ENCODE measurements at regions not wholly inside any gene's neighbourhood (a gene's known extent, or its start where the extent isn't known, plus 50 kb on each side); places are given as distances from the start of the nearest gene placed in this dataset.

GRCh38 chr2:156182132-156182531 lies 150.4 kb downstream of the NR4A2 start:
- Histone ChIP-seq H2AFZ (ENCODE audit: low read length) (no peak overlapping the region), H3K4me2 (ENCODE audit: extremely low read depth, insufficient read depth, low read length) (no peak overlapping the region), H3K4me1 (ENCODE audit: control insufficient read depth, extremely low read depth, insufficient read depth, low read length) (no peaks in the 10 kb centered on the region), H3K9ac (ENCODE audit: insufficient read depth, low read length) (no peak overlapping the region), H3K36me3 (ENCODE audit: control insufficient read depth, insufficient read depth, low read length) (no peaks in the 10 kb centered on the region), H3K27ac (ENCODE audit: insufficient read depth, low read length) (no peak overlapping the region), H4K20me1 (ENCODE audit: control insufficient read depth, extremely low read depth, insufficient read depth, low read length) (no peaks in the 10 kb centered on the region), H3K9me3 (ENCODE audit: control insufficient read depth, insufficient read depth, low read depth, low read length) (no peaks in the 10 kb centered on the region), H3K4me3 (replicated peaks in 1 of 4; ENCODE audit: control extremely low read depth in 1 of 4, insufficient read depth in 1 of 4, low read depth in 3 of 4, low read length in 4 of 4) (no peak overlapping the region), H3K27me3 (ENCODE audit: control insufficient read depth, insufficient read depth, low read length) (no peaks in the 10 kb centered on the region), H3K79me2 (ENCODE audit: control insufficient read depth, insufficient read depth, low read length) (no peaks in the 10 kb centered on the region)
- TF ChIP-seq, protein P1, sequence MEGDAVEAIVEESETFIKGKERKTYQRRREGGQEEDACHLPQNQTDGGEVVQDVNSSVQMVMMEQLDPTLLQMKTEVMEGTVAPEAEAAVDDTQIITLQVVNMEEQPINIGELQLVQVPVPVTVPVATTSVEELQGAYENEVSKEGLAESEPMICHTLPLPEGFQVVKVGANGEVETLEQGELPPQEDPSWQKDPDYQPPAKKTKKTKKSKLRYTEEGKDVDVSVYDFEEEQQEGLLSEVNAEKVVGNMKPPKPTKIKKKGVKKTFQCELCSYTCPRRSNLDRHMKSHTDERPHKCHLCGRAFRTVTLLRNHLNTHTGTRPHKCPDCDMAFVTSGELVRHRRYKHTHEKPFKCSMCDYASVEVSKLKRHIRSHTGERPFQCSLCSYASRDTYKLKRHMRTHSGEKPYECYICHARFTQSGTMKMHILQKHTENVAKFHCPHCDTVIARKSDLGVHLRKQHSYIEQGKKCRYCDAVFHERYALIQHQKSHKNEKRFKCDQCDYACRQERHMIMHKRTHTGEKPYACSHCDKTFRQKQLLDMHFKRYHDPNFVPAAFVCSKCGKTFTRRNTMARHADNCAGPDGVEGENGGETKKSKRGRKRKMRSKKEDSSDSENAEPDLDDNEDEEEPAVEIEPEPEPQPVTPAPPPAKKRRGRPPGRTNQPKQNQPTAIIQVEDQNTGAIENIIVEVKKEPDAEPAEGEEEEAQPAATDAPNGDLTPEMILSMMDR (conservative IDR thresholded peaks at IDR 0.05 in 1 of 2, IDR thresholded peaks at IDR 0.05 in 1 of 2; ENCODE audit: low read depth in 1 of 2, low read length in 2 of 2) = no peak
- TF ChIP-seq EZH2 (IDR thresholded peaks at IDR 0.05; ENCODE audit: low read length, missing control alignments) = no peak
- no peak for DNase-seq (ENCODE audit: low read depth in 2 of 2)

DNA sequence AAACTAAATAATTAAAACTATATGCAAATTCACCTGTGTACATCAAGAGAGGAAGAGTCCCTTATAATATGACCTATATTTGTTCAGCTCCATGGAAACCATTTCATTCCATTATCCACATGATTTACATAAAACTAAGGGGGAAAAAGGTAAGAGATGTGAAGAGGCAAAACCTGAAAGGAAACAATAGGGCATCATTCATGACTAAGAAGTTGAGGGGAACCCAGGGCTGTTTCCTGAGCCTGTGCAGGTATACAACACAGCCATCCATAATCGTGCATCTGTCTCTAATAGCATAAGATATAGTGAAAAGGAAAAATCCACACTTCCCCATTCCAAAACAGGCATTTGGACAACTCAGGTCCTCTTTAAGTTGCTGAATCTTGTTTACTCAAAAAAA lies 151.3 kb downstream of the NR4A2 start:
- Histone ChIP-seq H3K27ac (ENCODE audit: insufficient read depth, low read length) (no peak overlapping the region), H3K9me3 (ENCODE audit: control insufficient read depth, insufficient read depth, low read depth, low read length) (no peaks in the 10 kb centered on the region), H3K79me2 (ENCODE audit: control insufficient read depth, insufficient read depth, low read length) (no peaks in the 10 kb centered on the region), H4K20me1 (ENCODE audit: control insufficient read depth, extremely low read depth, insufficient read depth, low read length) (no peaks in the 10 kb centered on the region), H2AFZ (ENCODE audit: low read length) (no peak overlapping the region), H3K27me3 (ENCODE audit: control insufficient read depth, insufficient read depth, low read length) (no peaks in the 10 kb centered on the region), H3K36me3 (ENCODE audit: control insufficient read depth, insufficient read depth, low read length) (no peaks in the 10 kb centered on the region), H3K4me3 (replicated peaks in 1 of 4; ENCODE audit: control extremely low read depth in 1 of 4, insufficient read depth in 1 of 4, low read depth in 3 of 4, low read length in 4 of 4) (no peak overlapping the region), H3K4me2 (ENCODE audit: extremely low read depth, insufficient read depth, low read length) (no peak overlapping the region), H3K4me1 (ENCODE audit: control insufficient read depth, extremely low read depth, insufficient read depth, low read length) (no peaks in the 10 kb centered on the region), H3K9ac (ENCODE audit: insufficient read depth, low read length) (no peak overlapping the region)
- no peak for DNase-seq (ENCODE audit: low read depth in 2 of 2)
- TF ChIP-seq, protein P1 (conservative IDR thresholded peaks at IDR 0.05 in 1 of 2, IDR thresholded peaks at IDR 0.05 in 1 of 2; ENCODE audit: low read depth in 1 of 2, low read length in 2 of 2) = no peak
- TF ChIP-seq EZH2 (IDR thresholded peaks at IDR 0.05; ENCODE audit: low read length, missing control alignments) = no peak

- Histone ChIP-seq H2AFZ (ENCODE audit: low read length) (no peak overlapping the region), H3K4me2 (ENCODE audit: extremely low read depth, insufficient read depth, low read length) (no peak overlapping the region), H3K4me1 (ENCODE audit: control insufficient read depth, extremely low read depth, insufficient read depth, low read length) (no peaks in the 10 kb centered on the region), H3K27ac (ENCODE audit: insufficient read depth, low read length) (no peak overlapping the region), H4K20me1 (ENCODE audit: control insufficient read depth, extremely low read depth, insufficient read depth, low read length) (no peaks in the 10 kb centered on the region), H3K9ac (ENCODE audit: insufficient read depth, low read length) (no peak overlapping the region), H3K79me2 (ENCODE audit: control insufficient read depth, insufficient read depth, low read length) (no peaks in the 10 kb centered on the region), H3K4me3 (replicated peaks in 1 of 4; ENCODE audit: control extremely low read depth in 1 of 4, insufficient read depth in 1 of 4, low read depth in 3 of 4, low read length in 4 of 4) (no peak overlapping the region), H3K36me3 (ENCODE audit: control insufficient read depth, insufficient read depth, low read length) (no peaks in the 10 kb centered on the region), H3K9me3 (ENCODE audit: control insufficient read depth, insufficient read depth, low read depth, low read length) (no peaks in the 10 kb centered on the region), H3K27me3 (ENCODE audit: control insufficient read depth, insufficient read depth, low read length) (no peaks in the 10 kb centered on the region)
- DNase-seq (ENCODE audit: low read depth in 2 of 2) = no peak
- TF ChIP-seq, protein P1 (conservative IDR thresholded peaks at IDR 0.05 in 1 of 2, IDR thresholded peaks at IDR 0.05 in 1 of 2; ENCODE audit: low read depth in 1 of 2, low read length in 2 of 2) = no peak
- no peak for TF ChIP-seq EZH2 (IDR thresholded peaks at IDR 0.05; ENCODE audit: low read length, missing control alignments)
Observed at GRCh38 chr2:156177654-156178053, 154.9 kb downstream of the NR4A2 start.

Data from fibroblast of lung (primary cell).